Endothelial cell (in vitro differentiated cells): ENCODE measurements at regions not wholly inside any gene's neighbourhood (a gene's known extent, or its start where the extent isn't known, plus 50 kb on each side); places are given as distances from the start of the nearest gene placed in this dataset.

Source experiments
- DNase-seq: peaks from one replicate; pipeline ENCODE4 v3.0.0; 2021; ENCODE audit warnings: low spot score
- H3K27ac Mint-ChIP-seq: one replicate; pipeline ENCODE4 v1.8.0; 2021; ENCODE audit warnings: mixed read lengths, inconsistent platforms; ENCODE audit not compliant: unreplicated experiment
- H3K27me3 Mint-ChIP-seq: one replicate; pipeline ENCODE4 v1.8.0; 2021; ENCODE audit warnings: mild to moderate bottlenecking, moderate library complexity, mixed read lengths, inconsistent platforms; ENCODE audit not compliant: unreplicated experiment
- H3K36me3 Mint-ChIP-seq: one replicate; pipeline ENCODE4 v1.8.0; 2021; ENCODE audit warnings: mild to moderate bottlenecking, low read depth, mixed read lengths, inconsistent platforms; ENCODE audit not compliant: unreplicated experiment
- H3K4me1 Mint-ChIP-seq: one replicate; pipeline ENCODE4 v1.8.0; 2021; ENCODE audit warnings: mild to moderate bottlenecking, mixed read lengths, inconsistent platforms; ENCODE audit not compliant: unreplicated experiment
- H3K4me3 Mint-ChIP-seq: one replicate; pipeline ENCODE4 v1.8.0; 2021; ENCODE audit warnings: mild to moderate bottlenecking, mixed read lengths, inconsistent platforms; ENCODE audit not compliant: unreplicated experiment
- H3K9me3 Mint-ChIP-seq: one replicate; pipeline ENCODE4 v1.8.0; 2021; ENCODE audit warnings: mixed read lengths, inconsistent platforms; ENCODE audit not compliant: unreplicated experiment
- TF ChIP-seq, protein P1 (sequence below): fragments of 200-600 bp; sonication (generic); IDR thresholded peaks from one replicate; pipeline ENCODE4 v1.5.0; 2021; ENCODE audit warnings: antibody characterized with exemption; ENCODE audit not compliant: unreplicated experiment

DNA sequence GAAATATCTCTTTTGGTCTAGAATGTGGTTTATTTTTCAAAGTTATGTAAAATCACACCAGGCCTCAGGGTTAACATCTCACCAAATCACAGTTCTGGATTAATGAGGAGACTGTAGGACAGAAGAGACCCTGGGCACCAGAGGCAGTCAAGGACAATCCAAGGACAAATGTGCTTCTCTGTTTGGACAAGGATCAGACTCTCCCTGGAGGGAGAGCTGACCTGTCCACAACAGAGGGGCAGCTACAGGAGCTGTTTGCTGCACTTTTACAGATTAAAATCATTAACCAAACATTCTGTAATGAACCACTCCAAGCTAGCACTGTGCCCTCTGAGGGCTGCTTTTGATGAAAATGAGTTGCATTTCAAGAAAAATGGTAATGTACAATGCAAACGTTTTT, 690.6 kb upstream of the SLC8A1 start:
- H3K9me3 Mint-ChIP-seq = no peaks in the 10 kb centered on the region
- no peaks in the 10 kb centered on the region for H3K4me1 Mint-ChIP-seq
- no peak for DNase-seq
- H3K27me3 Mint-ChIP-seq = no peaks in the 10 kb centered on the region
- H3K4me3 Mint-ChIP-seq = no peak overlapping the region
- no peak overlapping the region for H3K27ac Mint-ChIP-seq
- TF ChIP-seq, protein P1, sequence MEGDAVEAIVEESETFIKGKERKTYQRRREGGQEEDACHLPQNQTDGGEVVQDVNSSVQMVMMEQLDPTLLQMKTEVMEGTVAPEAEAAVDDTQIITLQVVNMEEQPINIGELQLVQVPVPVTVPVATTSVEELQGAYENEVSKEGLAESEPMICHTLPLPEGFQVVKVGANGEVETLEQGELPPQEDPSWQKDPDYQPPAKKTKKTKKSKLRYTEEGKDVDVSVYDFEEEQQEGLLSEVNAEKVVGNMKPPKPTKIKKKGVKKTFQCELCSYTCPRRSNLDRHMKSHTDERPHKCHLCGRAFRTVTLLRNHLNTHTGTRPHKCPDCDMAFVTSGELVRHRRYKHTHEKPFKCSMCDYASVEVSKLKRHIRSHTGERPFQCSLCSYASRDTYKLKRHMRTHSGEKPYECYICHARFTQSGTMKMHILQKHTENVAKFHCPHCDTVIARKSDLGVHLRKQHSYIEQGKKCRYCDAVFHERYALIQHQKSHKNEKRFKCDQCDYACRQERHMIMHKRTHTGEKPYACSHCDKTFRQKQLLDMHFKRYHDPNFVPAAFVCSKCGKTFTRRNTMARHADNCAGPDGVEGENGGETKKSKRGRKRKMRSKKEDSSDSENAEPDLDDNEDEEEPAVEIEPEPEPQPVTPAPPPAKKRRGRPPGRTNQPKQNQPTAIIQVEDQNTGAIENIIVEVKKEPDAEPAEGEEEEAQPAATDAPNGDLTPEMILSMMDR = no peak
- no peaks in the 10 kb centered on the region for H3K36me3 Mint-ChIP-seq

DNA sequence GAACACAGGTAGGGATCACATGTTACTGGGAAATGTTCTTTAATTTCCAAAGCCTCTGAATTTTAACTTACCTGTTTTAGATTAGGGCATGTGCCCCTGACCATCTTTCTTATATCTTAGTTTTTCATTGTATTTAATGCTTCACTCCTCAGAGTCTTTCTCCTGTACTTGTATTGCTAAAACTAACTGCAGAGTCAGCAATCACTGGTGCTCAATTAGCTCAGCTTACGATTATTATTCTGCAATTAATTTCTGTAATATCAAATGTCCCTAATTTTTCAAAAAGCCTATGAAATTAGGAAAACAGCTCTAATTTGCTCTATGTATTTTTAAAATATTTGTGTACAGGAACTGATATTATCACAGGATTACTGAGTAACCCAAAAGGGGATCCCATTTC, 693.2 kb upstream of the SLC8A1 start:
- H3K27ac Mint-ChIP-seq = no peak overlapping the region
- H3K36me3 Mint-ChIP-seq = no peaks in the 10 kb centered on the region
- H3K4me1 Mint-ChIP-seq = no peaks in the 10 kb centered on the region

DNA sequence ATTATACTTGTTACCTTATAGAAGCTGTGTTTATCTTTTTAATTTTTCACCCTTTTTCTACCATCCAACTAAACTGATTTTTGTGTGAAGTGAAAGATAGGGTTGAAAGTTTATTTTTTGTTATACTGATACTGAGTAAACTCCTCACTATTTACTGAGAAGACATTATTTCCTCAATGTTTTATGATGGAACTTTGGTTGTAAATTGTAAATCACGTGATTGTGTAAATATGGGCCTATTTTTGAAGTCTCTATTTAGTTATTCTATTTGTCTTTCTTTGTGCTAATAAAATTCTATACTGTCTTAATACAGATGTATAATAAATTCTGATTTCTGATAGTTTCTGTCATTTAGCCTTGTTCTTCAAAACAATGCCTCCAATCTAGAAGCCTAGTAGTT, 697.2 kb upstream of the SLC8A1 start:
- Mint-ChIP-seq H3K27me3 (no peaks in the 10 kb centered on the region), H3K4me3 (no peak overlapping the region), H3K36me3 (no peaks in the 10 kb centered on the region), H3K9me3 (no peaks in the 10 kb centered on the region), H3K27ac (no peak overlapping the region), H3K4me1 (no peaks in the 10 kb centered on the region)
- no peak for DNase-seq
- TF ChIP-seq, protein P1 = no peak

More for the DNA sequence above, 693.2 kb upstream of the SLC8A1 start:
- no peak overlapping the region for H3K4me3 Mint-ChIP-seq
- no peaks in the 10 kb centered on the region for H3K27me3 Mint-ChIP-seq
- no peaks in the 10 kb centered on the region for H3K9me3 Mint-ChIP-seq
- no peak for DNase-seq
- TF ChIP-seq, protein P1 = no peak

DNA sequence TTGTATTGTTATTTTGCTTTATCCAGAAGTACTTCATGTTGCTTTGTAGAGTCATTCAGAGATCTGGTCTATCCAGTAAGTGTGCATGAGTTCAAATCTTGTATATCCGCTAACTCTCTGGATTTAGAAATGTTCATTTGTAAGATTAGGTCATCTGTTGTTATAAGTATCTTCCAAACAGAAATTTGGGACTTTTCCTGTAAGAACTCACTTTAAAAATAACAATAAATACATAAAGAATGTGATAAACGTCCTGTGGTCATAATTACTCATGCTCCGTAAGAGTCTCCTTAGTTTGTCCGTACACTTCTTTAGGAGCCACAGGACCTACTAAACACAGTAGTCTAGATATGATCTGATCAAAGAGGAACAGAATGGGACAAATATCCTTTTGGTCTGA, 699.9 kb upstream of the SLC8A1 start:
- H3K9me3 Mint-ChIP-seq = no peaks in the 10 kb centered on the region
- H3K4me3 Mint-ChIP-seq = no peak overlapping the region
- TF ChIP-seq, protein P1 = no peak
- no peak for DNase-seq
- no peak overlapping the region for H3K27ac Mint-ChIP-seq
- H3K36me3 Mint-ChIP-seq = no peaks in the 10 kb centered on the region
- H3K4me1 Mint-ChIP-seq = no peaks in the 10 kb centered on the region
- no peaks in the 10 kb centered on the region for H3K27me3 Mint-ChIP-seq

DNA sequence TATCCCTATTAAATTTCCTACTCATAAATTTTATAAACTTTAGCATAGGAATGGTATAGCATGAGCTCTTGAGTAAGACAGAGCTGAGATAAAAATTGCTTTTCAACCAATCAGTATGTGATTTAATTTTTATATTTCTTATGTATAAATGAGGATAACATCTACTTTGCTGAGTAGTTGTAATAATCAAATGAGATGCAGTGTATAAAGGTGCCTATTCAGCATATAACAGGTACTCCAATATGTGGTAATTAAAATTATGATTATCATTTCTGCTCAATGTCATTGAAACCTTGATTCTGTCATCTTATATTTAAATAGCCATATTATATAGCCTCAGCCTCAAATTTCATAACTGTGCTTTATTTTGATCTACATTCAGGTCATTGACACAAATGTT, 700.4 kb upstream of the SLC8A1 start:
- TF ChIP-seq, protein P1 = no peak
- Mint-ChIP-seq H3K27me3 (no peaks in the 10 kb centered on the region), H3K9me3 (no peaks in the 10 kb centered on the region), H3K27ac (no peak overlapping the region), H3K4me1 (no peaks in the 10 kb centered on the region), H3K36me3 (no peaks in the 10 kb centered on the region), H3K4me3 (no peak overlapping the region)
- no peak for DNase-seq
